AG10803 (cell line): ENCODE measurements at regions not wholly inside any gene's neighbourhood (a gene's known extent, or its start where the extent isn't known, plus 50 kb on each side); places are given as distances from the start of the nearest gene placed in this dataset.
"Not testable (repeated sequence)": the region's sequence is repeated elsewhere in the genome, so short reads cannot be mapped to it uniquely, and the experiment has no call there.

Source experiments
- DNase-seq: peaks from one replicate; pipeline ENCODE4 v3.0.0; 2010; ENCODE audit warnings: low read depth
- H3K4me3 ChIP-seq: 2 replicates; pipeline ENCODE4 v1.5.1; 2011; ENCODE audit warnings: mild to moderate bottlenecking, low read length, control low read depth
- TF ChIP-seq, protein P1 (sequence below): conservative IDR thresholded peaks from 2 replicates; pipeline ENCODE4 v1.5.1; 2011; ENCODE audit warnings: mild to moderate bottlenecking, low read length, control low read depth, inconsistent platforms

GRCh38 chr19:20287070-20287469 is 120.1 kb downstream of the ZNF486 start:
- no peak for DNase-seq
- TF ChIP-seq, protein P1, sequence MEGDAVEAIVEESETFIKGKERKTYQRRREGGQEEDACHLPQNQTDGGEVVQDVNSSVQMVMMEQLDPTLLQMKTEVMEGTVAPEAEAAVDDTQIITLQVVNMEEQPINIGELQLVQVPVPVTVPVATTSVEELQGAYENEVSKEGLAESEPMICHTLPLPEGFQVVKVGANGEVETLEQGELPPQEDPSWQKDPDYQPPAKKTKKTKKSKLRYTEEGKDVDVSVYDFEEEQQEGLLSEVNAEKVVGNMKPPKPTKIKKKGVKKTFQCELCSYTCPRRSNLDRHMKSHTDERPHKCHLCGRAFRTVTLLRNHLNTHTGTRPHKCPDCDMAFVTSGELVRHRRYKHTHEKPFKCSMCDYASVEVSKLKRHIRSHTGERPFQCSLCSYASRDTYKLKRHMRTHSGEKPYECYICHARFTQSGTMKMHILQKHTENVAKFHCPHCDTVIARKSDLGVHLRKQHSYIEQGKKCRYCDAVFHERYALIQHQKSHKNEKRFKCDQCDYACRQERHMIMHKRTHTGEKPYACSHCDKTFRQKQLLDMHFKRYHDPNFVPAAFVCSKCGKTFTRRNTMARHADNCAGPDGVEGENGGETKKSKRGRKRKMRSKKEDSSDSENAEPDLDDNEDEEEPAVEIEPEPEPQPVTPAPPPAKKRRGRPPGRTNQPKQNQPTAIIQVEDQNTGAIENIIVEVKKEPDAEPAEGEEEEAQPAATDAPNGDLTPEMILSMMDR: no peak
- no peak overlapping the region for H3K4me3 ChIP-seq

- not testable (repeated sequence) for H3K4me3 ChIP-seq, DNase-seq
Observed at GRCh38 chr19:20285876-20286275, 118.9 kb downstream of the ZNF486 start.

GRCh38 chr19:20279516-20279915 is 112.5 kb downstream of the ZNF486 start:
- DNase-seq: no peak
- TF ChIP-seq, protein P1: no peak
- H3K4me3 ChIP-seq: no peak overlapping the region

DNA sequence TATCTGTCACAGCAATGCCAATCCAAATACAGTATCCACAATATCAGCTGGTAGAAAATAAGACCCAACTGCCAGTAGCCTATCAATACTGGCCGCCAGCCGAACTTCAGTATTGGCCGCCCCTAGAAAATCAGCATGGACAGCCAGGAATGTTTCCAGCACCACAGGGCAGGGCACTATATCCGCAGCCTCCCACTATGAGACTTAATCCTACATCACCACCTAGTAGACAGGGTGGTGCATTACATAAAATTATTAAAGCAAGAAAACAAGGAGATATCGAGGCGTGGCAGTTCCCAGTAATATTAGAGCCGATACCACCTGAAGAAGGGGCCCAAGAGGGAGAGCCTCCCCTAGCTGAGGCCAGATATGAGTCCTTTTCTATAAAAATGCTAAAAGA is 111.3 kb downstream of the ZNF486 start:
- DNase-seq: no peak
- TF ChIP-seq, protein P1: no peak
- H3K4me3 ChIP-seq: no peak overlapping the region

DNA sequence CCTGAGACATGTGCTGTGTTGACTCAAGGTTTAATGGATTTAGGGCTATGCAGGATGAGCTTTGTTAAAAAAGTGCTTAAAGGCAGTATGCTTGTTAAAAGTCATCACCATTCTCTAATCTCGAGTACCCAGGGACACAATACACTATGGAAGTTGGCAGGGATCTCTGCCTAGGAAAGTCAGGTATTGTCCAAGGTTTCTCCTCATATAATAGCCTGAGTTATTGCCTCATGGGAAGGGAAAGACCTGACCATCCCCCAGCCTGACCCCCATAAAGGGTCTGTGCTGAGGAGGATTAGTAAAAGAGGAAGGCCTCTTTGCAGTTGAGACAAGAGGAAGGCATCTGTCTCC is 109.7 kb downstream of the ZNF486 start:
- not testable (repeated sequence) for H3K4me3 ChIP-seq, DNase-seq

DNA sequence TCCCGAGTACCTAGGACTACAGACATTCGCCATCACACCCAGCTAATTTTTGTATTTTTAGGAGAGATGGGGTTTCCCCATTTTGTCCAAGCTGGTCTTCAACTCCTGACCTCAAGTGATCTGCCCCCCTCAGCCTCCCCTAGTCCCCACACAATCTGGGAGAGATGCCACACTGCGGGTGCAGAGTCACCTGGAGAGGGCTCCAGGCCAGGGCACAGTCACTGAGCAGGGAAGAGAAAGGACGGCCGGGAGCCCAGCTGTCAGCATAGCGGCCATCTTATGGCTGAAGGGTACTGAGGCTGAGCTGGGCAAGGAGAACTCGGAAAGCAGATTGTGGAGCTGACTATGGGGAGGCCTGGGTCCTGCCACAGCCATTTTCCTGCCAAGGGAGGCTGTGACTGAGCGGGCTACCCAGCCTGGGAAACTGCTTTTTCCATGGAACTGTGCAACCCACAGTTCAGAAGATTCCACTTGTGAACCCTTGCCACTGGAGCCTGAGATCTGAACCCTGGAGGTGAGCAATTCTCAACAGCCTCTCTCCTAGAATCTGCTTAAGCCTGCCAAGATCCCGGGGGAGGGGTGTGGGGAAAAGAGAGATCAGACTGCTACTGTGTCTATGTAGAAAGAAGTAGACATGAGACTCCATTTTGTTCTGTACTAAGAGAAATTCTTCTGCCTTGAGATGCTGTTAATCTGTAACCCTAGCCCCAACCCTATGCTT is 109.2 kb downstream of the ZNF486 start:
- H3K4me3 ChIP-seq: no peak overlapping the region
- TF ChIP-seq, protein P1: no peak
- DNase-seq: no peak

GRCh38 chr19:20273951-20274570 is 107.0 kb downstream of the ZNF486 start:
- H3K4me3 ChIP-seq: no peak overlapping the region
- TF ChIP-seq, protein P1: no peak
- DNase-seq: no peak

GRCh38 chr19:20273376-20273775 is 106.4 kb downstream of the ZNF486 start:
- H3K4me3 ChIP-seq: no peak overlapping the region
- DNase-seq: no peak
- TF ChIP-seq, protein P1: no peak

GRCh38 chr19:20272627-20273010 is 105.6 kb downstream of the ZNF486 start:
- H3K4me3 ChIP-seq: not testable (repeated sequence)

GRCh38 chr19:20271927-20272626 is 105.1 kb downstream of the ZNF486 start:
- H3K4me3 ChIP-seq, DNase-seq: not testable (repeated sequence)

More at GRCh38 chr19:20272627-20273010, 105.6 kb downstream of the ZNF486 start:
- not testable (repeated sequence) for DNase-seq
